H9 (cell line): ENCODE measurements at regions not wholly inside any gene's neighbourhood (a gene's known extent, or its start where the extent isn't known, plus 50 kb on each side); places are given as distances from the start of the nearest gene placed in this dataset.

Source experiments
- DNase-seq: peaks from one replicate; pipeline ENCODE4 v3.0.0-alpha.2; 2017
- H2AFZ ChIP-seq: one replicate; pipeline ENCODE4 v1.6.1; 2013; ENCODE audit warnings: mild to moderate bottlenecking, low read length, control low read depth, moderate library complexity
- H2AK5ac ChIP-seq: 2 replicates; pipeline ENCODE4 v1.6.1; 2013; ENCODE audit warnings: low read length, control low read depth, mixed read lengths; ENCODE audit not compliant: insufficient read length
- H2BK120ac ChIP-seq: one replicate; pipeline ENCODE4 v1.6.1; 2013; ENCODE audit warnings: low read depth, mild to moderate bottlenecking, low read length, control low read depth, inconsistent platforms; ENCODE audit not compliant: poor library complexity, severe bottlenecking
- H2BK12ac ChIP-seq: 2 replicates; pipeline ENCODE4 v1.6.1; 2013; ENCODE audit warnings: low read length, control low read depth, mixed read lengths, low read depth; ENCODE audit not compliant: insufficient read length
- H2BK15ac ChIP-seq: 2 replicates; pipeline ENCODE4 v1.6.1; 2013; ENCODE audit warnings: low read depth, low read length, control low read depth
- H2BK20ac ChIP-seq: one replicate; pipeline ENCODE4 v1.6.1; 2013; ENCODE audit warnings: low read depth, mild to moderate bottlenecking, low read length, control low read depth, inconsistent platforms; ENCODE audit not compliant: poor library complexity, severe bottlenecking
- H2BK5ac ChIP-seq: 2 replicates; pipeline ENCODE4 v1.6.1; 2013; ENCODE audit warnings: low read length, control low read depth, mixed read lengths; ENCODE audit not compliant: insufficient read length
- H3K14ac ChIP-seq: 2 replicates; pipeline ENCODE4 v1.6.1; 2013; ENCODE audit warnings: low read length, control low read depth; ENCODE audit not compliant: insufficient read depth
- H3K18ac ChIP-seq: 2 replicates; pipeline ENCODE4 v1.6.1; 2013; ENCODE audit warnings: low read depth, mild to moderate bottlenecking, mixed read lengths, low read length, control low read depth; ENCODE audit not compliant: insufficient read length
- H3K23ac ChIP-seq: 2 replicates; pipeline ENCODE4 v1.6.1; 2013; ENCODE audit warnings: low read length, control low read depth, mixed read lengths, low read depth; ENCODE audit not compliant: insufficient read length
- H3K23me2 ChIP-seq: 2 replicates; pipeline ENCODE4 v1.6.1; 2013; ENCODE audit warnings: low read depth, mild to moderate bottlenecking, mixed read lengths, low read length, control low read depth; ENCODE audit not compliant: insufficient read length, poor library complexity, severe bottlenecking
- H3K27ac ChIP-seq: 2 replicates; pipeline ENCODE4 v1.5.1; 2013; ENCODE audit warnings: low read length, control low read depth, mixed read lengths, low read depth; ENCODE audit not compliant: insufficient read length
- H3K27me3 ChIP-seq: 2 replicates; pipeline ENCODE4 v1.6.1; 2013; ENCODE audit warnings: low read length, control low read depth, inconsistent platforms; ENCODE audit not compliant: insufficient read depth
- H3K4ac ChIP-seq: 2 replicates; pipeline ENCODE4 v1.6.1; 2013; ENCODE audit warnings: low read depth, mild to moderate bottlenecking, control low read depth, inconsistent platforms, low read length, moderate library complexity
- H3K4me1 ChIP-seq: 2 replicates; pipeline ENCODE4 v1.6.1; 2013; ENCODE audit warnings: low read length, control low read depth, inconsistent platforms; ENCODE audit not compliant: insufficient read depth
- H3K4me2 ChIP-seq: 2 replicates; pipeline ENCODE4 v1.6.1; 2013; ENCODE audit warnings: low read length, control low read depth, mixed read lengths; ENCODE audit not compliant: insufficient read length, insufficient read depth
- H3K56ac ChIP-seq: 2 replicates; pipeline ENCODE4 v1.6.1; 2013; ENCODE audit warnings: low read depth, mild to moderate bottlenecking, mixed read lengths, low read length, control low read depth; ENCODE audit not compliant: insufficient read length
- H3K79me1 ChIP-seq: 2 replicates; pipeline ENCODE4 v1.6.1; 2013; ENCODE audit warnings: low read depth, mild to moderate bottlenecking, moderate library complexity, low read length, control low read depth, inconsistent platforms; ENCODE audit not compliant: insufficient read depth, poor library complexity, severe bottlenecking
- H3K79me2 ChIP-seq: 2 replicates; pipeline ENCODE4 v1.6.1; 2013; ENCODE audit warnings: low read length, control low read depth, inconsistent platforms; ENCODE audit not compliant: insufficient read depth
- H3K9ac ChIP-seq: 2 replicates; pipeline ENCODE4 v1.6.1; 2013; ENCODE audit warnings: low read length, control low read depth, mixed read lengths; ENCODE audit not compliant: insufficient read length; ENCODE audit errors: extremely low read depth
- H3K9me3 ChIP-seq: one replicate; pipeline ENCODE4 v1.6.1; 2013; ENCODE audit warnings: low read depth, low read length, inconsistent platforms; ENCODE audit not compliant: control insufficient read depth
- H3T11ph ChIP-seq: one replicate; pipeline ENCODE4 v1.6.1; 2013; ENCODE audit warnings: mild to moderate bottlenecking, low read length, control low read depth, inconsistent platforms
- H4K20me1 ChIP-seq: one replicate; pipeline ENCODE4 v1.6.1; 2013; ENCODE audit not compliant: control insufficient read depth, insufficient read length, insufficient read depth
- H4K5ac ChIP-seq: 2 replicates; pipeline ENCODE4 v1.6.1; 2013; ENCODE audit warnings: low read depth, mild to moderate bottlenecking, mixed read lengths, low read length, control low read depth; ENCODE audit not compliant: insufficient read length
- H4K8ac ChIP-seq: replicated peaks from 2 replicates; pipeline ENCODE4 v1.6.1; 2013; ENCODE audit warnings: low read length, control low read depth, mixed read lengths, low read depth; ENCODE audit not compliant: insufficient read length
- H4K91ac ChIP-seq: 2 replicates; pipeline ENCODE4 v1.6.1; 2013; ENCODE audit warnings: low read depth, mild to moderate bottlenecking, moderate library complexity, mixed read lengths, low read length, control low read depth; ENCODE audit not compliant: insufficient read length
- H3K27ac Mint-ChIP-seq, 3 experiments: 2 replicates in 2 of 3; 3 replicates in 1 of 3; pipeline ENCODE4 v1.8.0; 2020 to 2021; ENCODE audit warnings: mixed read lengths in 3 of 3, mild to moderate bottlenecking in 1 of 3, moderate library complexity in 1 of 3
- H3K27me3 Mint-ChIP-seq: 2 replicates; pipeline ENCODE4 v1.8.0; 2021; ENCODE audit warnings: low read depth, mild to moderate bottlenecking, moderate library complexity, mixed read lengths
- H3K36me3 Mint-ChIP-seq, 3 experiments: 2 replicates in 2 of 3; 3 replicates in 1 of 3; pipeline ENCODE4 v1.8.0; 2020 to 2021; ENCODE audit warnings: low read depth in 3 of 3, mixed read lengths in 3 of 3; ENCODE audit not compliant: insufficient read depth in 1 of 3
- H3K4me1 Mint-ChIP-seq, 2 experiments: 2 replicates each; pipeline ENCODE4 v1.8.0; 2020; ENCODE audit warnings: mixed read lengths in 2 of 2
- H3K4me3 Mint-ChIP-seq, 2 experiments: 2 replicates in 1 of 2; 3 replicates in 1 of 2; pipeline ENCODE4 v1.8.0; 2020 to 2021; ENCODE audit warnings: mild to moderate bottlenecking in 2 of 2, mixed read lengths in 2 of 2, moderate library complexity in 1 of 2
- H3K9me3 Mint-ChIP-seq, 2 experiments: 2 replicates in 1 of 2; 3 replicates in 1 of 2; pipeline ENCODE4 v1.8.0; 2020; ENCODE audit warnings: mild to moderate bottlenecking in 2 of 2, mixed read lengths in 2 of 2, moderate library complexity in 1 of 2
- CTCF ChIP-seq: fragments of 200-600 bp; sonication (generic); conservative IDR thresholded peaks from 3 replicates; pipeline ENCODE4 v1.8.0; 2021; ENCODE audit warnings: antibody characterized with exemption, mild to moderate bottlenecking
- WGBS: extraction: QIAGEN DNeasy Blood & Tissue Kit; methylation state at CpG from one replicate; pipeline ENCODE4 v1.1.7; 2013; ENCODE audit warnings: missing lambda C conversion rate, low lambda C conversion rate, mixed read lengths; ENCODE audit not compliant: insufficient read length; ENCODE audit errors: extremely low coverage; 5-methylcytosine and 5-hydroxymethylcytosine counted together

GRCh38 chr11:109971184-109971523 is 122.0 kb upstream of the ZC3H12C start:
- no peak overlapping the region; a peak in 1 of 7 replicates for H3K27ac Mint-ChIP-seq

More at GRCh38 chr11:109971184-109971523, 122.0 kb upstream of the ZC3H12C start:
- Histone ChIP-seq H2BK120ac (no peak overlapping the region), H3K23ac (no peak overlapping the region), H4K8ac (no peak overlapping the region), H4K5ac (no peak overlapping the region), H3K14ac (no peak overlapping the region), H3K23me2 (no peaks in the 10 kb centered on the region), H3K4ac (no peak overlapping the region), H4K91ac (no peak overlapping the region), H2BK15ac (no peak overlapping the region), H3K27ac (no peak overlapping the region), H2BK5ac (no peak overlapping the region), H3K4me2 (no peak overlapping the region), H2BK12ac (no peak overlapping the region), H3K56ac (no peak overlapping the region), H3K9me3 (no peaks in the 10 kb centered on the region), H3K4me1 (no peaks in the 10 kb centered on the region; the same call in 1 of the 2 replicates), H3K79me1 (no peaks in the 10 kb centered on the region), H2AK5ac (no peak overlapping the region), H3K9ac (no peak overlapping the region), H3K79me2 (no peaks in the 10 kb centered on the region), H3T11ph (no peak overlapping the region), H3K18ac (no peak overlapping the region), H4K20me1 (no peaks in the 10 kb centered on the region), H2BK20ac (no peak overlapping the region), H2AFZ (no peak overlapping the region), H3K27me3 (no peaks in the 10 kb centered on the region)
- Mint-ChIP-seq H3K4me1 (peaks cover 6 to 9% of the 10 kb centered on the region in 2 experiments; a peak in 3 of 4 replicates), H3K36me3 (no peaks in the 10 kb centered on the region), H3K4me3 (no peak overlapping the region), H3K9me3 (no peaks in the 10 kb centered on the region), H3K27me3 (no peaks in the 10 kb centered on the region)
- TF ChIP-seq CTCF = no peak
- no peak for DNase-seq
- WGBS = no CpG with 5 or more reads among the region's 2 CpGs
